ENCODE measurements at regions not wholly inside any gene's neighbourhood (a gene's known extent, or its start where the extent isn't known, plus 50 kb on each side); places are given as distances from the start of the nearest gene placed in this dataset.
A peak's percentile ranks its signal among the peaks of the same experiment; 100 is the strongest.

- intact Hi-C loops (cut with micrococcal nuclease), result no loop called here
- no peak overlapping the region for H3K4me3 ChIP-seq (ENCODE audit: low read length in 2 of 2)
- H3K9me3 ChIP-seq (ENCODE audit: control insufficient read depth in 1 of 2, low read length in 2 of 2), result no peaks in the 10 kb centered on the region
- Mint-ChIP-seq H3K4me3 (no peak overlapping the region), H3K4me1 (no peaks in the 10 kb centered on the region), H3K9me3 (peaks cover 0 to 2% (median 0%) of the 10 kb centered on the region in 8 donors), H3K27ac (peak overlapping the region in 1 of 7 donors; percentile 18), H3K27me3 (peaks cover 2 to 5% of the 10 kb centered on the region in 2 donors), H3K36me3 (no peaks in the 10 kb centered on the region)
- POLR2A ChIA-PET (ENCODE audit: partially characterized antibody), result no interaction called here
- no peaks in the 10 kb centered on the region for H3K36me3 ChIP-seq (ENCODE audit: insufficient read depth, low read length)
- H3K27ac ChIP-seq (ENCODE audit: low read depth, low read length), result no peak overlapping the region
- no peaks in the 10 kb centered on the region for H3K4me1 ChIP-seq (ENCODE audit: insufficient read depth, low read length)
- DNase-seq, result no peak
- no peaks in the 10 kb centered on the region for H3K27me3 ChIP-seq (ENCODE audit: insufficient read depth, low read length)
- CTCF ChIA-PET (ENCODE audit: partially characterized antibody), result no interaction called here
Observed at GRCh38 chr5:96076451-96076850, 114.8 kb upstream of the ELL2 start.

GRCh38 chr5:96075579-96076289 is 114.1 kb upstream of the ELL2 start:
- H3K27ac Mint-ChIP-seq, result no peak overlapping the region
- no peaks in the 10 kb centered on the region for H3K4me1 Mint-ChIP-seq
- no peak for DNase-seq
- ChIA-PET POLR2A (ENCODE audit: partially characterized antibody) (no interaction called here), CTCF (ENCODE audit: partially characterized antibody) (interaction anchor here (1.2 kb wide), 1 partner anchor 14 kb away, joined by 3 read pairs; no protein-coding TSS in a partner anchor)
- H3K36me3 ChIP-seq (ENCODE audit: insufficient read depth, low read length), result no peaks in the 10 kb centered on the region
- H3K4me3 ChIP-seq (ENCODE audit: low read length in 2 of 2), result no peak overlapping the region
- intact Hi-C loops (cut with micrococcal nuclease), result no loop called here
- no peak overlapping the region for H3K4me3 Mint-ChIP-seq
- H3K9me3 Mint-ChIP-seq, result peaks cover 0 to 2% (median 0%) of the 10 kb centered on the region in 8 donors
- peaks cover 0 to 5% of the 10 kb centered on the region in 2 donors for H3K27me3 Mint-ChIP-seq
- H3K9me3 ChIP-seq (ENCODE audit: control insufficient read depth in 1 of 2, low read length in 2 of 2), result no peaks in the 10 kb centered on the region
- H3K27ac ChIP-seq (ENCODE audit: low read depth, low read length), result no peak overlapping the region
- H3K36me3 Mint-ChIP-seq, result no peaks in the 10 kb centered on the region
- no peaks in the 10 kb centered on the region for H3K27me3 ChIP-seq (ENCODE audit: insufficient read depth, low read length)
- no peaks in the 10 kb centered on the region for H3K4me1 ChIP-seq (ENCODE audit: insufficient read depth, low read length)

DNA sequence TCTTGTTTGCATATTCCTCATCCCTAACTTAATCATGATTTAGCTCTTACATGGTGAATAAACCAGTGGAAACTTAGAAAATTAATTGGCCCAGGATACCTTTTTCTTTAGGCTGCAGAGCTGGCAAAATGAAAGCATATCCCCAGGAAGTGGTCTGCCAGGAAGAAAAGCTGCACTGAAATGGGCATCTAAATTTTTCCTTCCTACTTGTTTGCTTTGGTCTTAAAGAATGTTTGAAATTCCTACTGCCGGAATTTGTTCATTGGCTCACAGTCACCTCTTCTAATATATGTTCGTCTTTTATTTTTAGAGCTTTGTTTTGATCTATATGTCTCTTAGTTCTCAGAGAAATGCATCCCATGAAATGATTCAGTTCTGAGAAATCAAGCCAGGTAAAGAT is 113.2 kb upstream of the ELL2 start:
- intact Hi-C loops (cut with micrococcal nuclease), result no loop called here
- no peak overlapping the region for H3K4me3 Mint-ChIP-seq
- no peak overlapping the region for H3K27ac Mint-ChIP-seq
- no peaks in the 10 kb centered on the region for H3K27me3 ChIP-seq (ENCODE audit: insufficient read depth, low read length)
- H3K4me1 Mint-ChIP-seq, result no peaks in the 10 kb centered on the region
- CTCF ChIA-PET (ENCODE audit: partially characterized antibody), result interaction anchor here (1.2 kb wide), 1 partner anchor 15 kb away, joined by 3 read pairs; no protein-coding TSS in a partner anchor
- H3K4me1 ChIP-seq (ENCODE audit: insufficient read depth, low read length), result no peaks in the 10 kb centered on the region
- peaks cover 0 to 5% of the 10 kb centered on the region in 2 donors for H3K27me3 Mint-ChIP-seq
- H3K4me3 ChIP-seq (ENCODE audit: low read length in 2 of 2), result no peak overlapping the region
- no peaks in the 10 kb centered on the region for H3K36me3 ChIP-seq (ENCODE audit: insufficient read depth, low read length)
- H3K9me3 Mint-ChIP-seq, result peaks cover 0 to 2% (median 0%) of the 10 kb centered on the region in 8 donors
- H3K27ac ChIP-seq (ENCODE audit: low read depth, low read length), result no peak overlapping the region
- POLR2A ChIA-PET (ENCODE audit: partially characterized antibody), result no interaction called here
- H3K36me3 Mint-ChIP-seq, result no peaks in the 10 kb centered on the region
- H3K9me3 ChIP-seq (ENCODE audit: control insufficient read depth in 1 of 2, low read length in 2 of 2), result no peaks in the 10 kb centered on the region
- DNase-seq, result no peak

DNA sequence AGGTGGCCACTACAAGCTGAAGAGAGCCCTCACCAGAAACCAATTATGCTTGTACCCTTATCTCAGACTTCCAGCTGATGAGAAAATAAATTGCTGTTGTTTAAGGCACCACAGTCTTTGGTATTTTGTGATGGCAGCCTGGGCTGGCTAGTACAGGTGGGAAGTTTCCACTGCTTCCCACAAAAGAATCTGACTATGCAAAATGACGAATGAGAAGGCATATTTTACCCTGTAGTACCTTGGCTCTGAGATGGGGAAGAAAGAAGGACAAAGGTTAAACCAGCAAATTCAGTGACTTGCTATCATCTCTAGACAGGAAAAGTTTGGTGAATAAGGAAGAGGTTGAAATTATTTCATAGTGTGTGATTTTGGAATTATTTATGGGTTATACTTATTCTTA is 112.8 kb upstream of the ELL2 start:
- ChIA-PET POLR2A (ENCODE audit: partially characterized antibody) (no interaction called here), CTCF (ENCODE audit: partially characterized antibody) (no interaction called here)
- H3K4me1 Mint-ChIP-seq, result no peaks in the 10 kb centered on the region
- H3K9me3 Mint-ChIP-seq, result peaks cover 0 to 2% (median 0%) of the 10 kb centered on the region in 8 donors
- no peak for DNase-seq
- no peaks in the 10 kb centered on the region for H3K36me3 Mint-ChIP-seq
- Histone ChIP-seq H3K27me3 (ENCODE audit: insufficient read depth, low read length) (no peaks in the 10 kb centered on the region), H3K4me1 (ENCODE audit: insufficient read depth, low read length) (no peaks in the 10 kb centered on the region), H3K36me3 (ENCODE audit: insufficient read depth, low read length) (no peaks in the 10 kb centered on the region), H3K4me3 (ENCODE audit: low read length in 2 of 2) (no peak overlapping the region), H3K9me3 (ENCODE audit: control insufficient read depth in 1 of 2, low read length in 2 of 2) (no peaks in the 10 kb centered on the region), H3K27ac (ENCODE audit: low read depth, low read length) (no peak overlapping the region)
- H3K27ac Mint-ChIP-seq, result no peak overlapping the region
- no peak overlapping the region for H3K4me3 Mint-ChIP-seq
- peaks cover 0 to 5% of the 10 kb centered on the region in 2 donors for H3K27me3 Mint-ChIP-seq
- intact Hi-C loops (cut with micrococcal nuclease), result no loop called here

DNA sequence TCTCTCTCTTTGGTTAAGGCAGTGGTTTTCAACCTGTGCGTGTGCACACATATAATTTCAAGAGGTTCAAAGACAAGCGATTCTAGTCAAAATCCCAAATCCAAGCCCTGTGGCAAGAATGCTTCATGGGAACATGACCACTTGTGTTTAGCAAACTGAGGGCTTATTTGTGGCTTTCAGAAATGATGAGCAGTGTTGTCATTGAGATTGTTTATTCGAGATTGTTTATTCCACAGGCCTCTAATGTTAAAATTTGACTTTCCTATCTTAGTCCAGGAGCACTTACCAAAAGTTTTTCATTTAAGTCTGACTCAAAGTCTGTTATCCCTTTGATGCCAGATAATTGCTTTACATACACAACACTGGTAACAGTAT is 111.1 kb upstream of the ELL2 start:
- intact Hi-C loops (cut with micrococcal nuclease), result no loop called here
- H3K27me3 Mint-ChIP-seq, result peaks cover 0 to 3% of the 10 kb centered on the region in 2 donors

DNA sequence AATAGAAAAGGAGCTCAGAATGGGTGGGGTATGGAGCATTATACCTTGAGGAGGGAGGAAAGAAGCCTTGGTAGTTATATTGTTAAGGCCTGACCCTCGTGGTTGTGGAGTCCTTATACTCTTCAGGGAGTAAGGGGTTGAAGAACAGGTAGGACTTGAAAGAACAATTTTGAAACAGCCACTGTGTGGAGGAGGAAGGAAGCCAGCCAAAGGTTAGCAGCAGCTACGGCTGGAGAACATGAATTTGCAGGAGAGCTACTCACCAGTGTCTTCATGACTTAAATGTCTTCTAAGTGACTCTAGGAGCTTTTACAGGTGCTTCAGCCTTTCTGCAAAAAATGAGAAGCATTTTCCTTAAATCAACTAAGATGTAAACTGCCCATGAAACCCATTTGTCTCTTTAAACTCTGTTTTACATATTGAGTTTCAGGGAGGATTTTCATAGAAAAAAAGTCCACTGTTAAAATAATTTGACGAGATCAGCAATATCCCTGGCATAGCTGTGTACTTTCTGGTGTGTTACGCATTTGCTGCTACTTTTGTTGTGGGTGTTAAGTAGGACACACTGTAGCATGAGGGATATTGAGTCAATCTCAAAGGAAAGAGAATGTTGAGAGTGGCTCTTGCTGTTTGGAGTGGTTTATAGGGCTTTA is 110.6 kb upstream of the ELL2 start:
- H3K4me1 Mint-ChIP-seq, result peaks cover 0 to 2% (median 0%) of the 10 kb centered on the region in 4 donors
- no peaks in the 10 kb centered on the region for H3K36me3 ChIP-seq (ENCODE audit: insufficient read depth, low read length)
- ChIA-PET POLR2A (ENCODE audit: partially characterized antibody) (no interaction called here), CTCF (ENCODE audit: partially characterized antibody) (no interaction called here)
- no peak overlapping the region for H3K4me3 ChIP-seq (ENCODE audit: low read length in 2 of 2)
- peaks cover 0 to 2% (median 0%) of the 10 kb centered on the region in 8 donors for H3K9me3 Mint-ChIP-seq
- H3K27me3 ChIP-seq (ENCODE audit: insufficient read depth, low read length), result no peaks in the 10 kb centered on the region
- peak overlapping the region in 1 of 7 donors; percentile 13 for H3K27ac Mint-ChIP-seq
- no peak overlapping the region for H3K4me3 Mint-ChIP-seq
- no peaks in the 10 kb centered on the region for H3K4me1 ChIP-seq (ENCODE audit: insufficient read depth, low read length)
- H3K27ac ChIP-seq (ENCODE audit: low read depth, low read length), result no peak overlapping the region
- no peaks in the 10 kb centered on the region for H3K27me3 Mint-ChIP-seq
- DNase-seq, result no peak
- intact Hi-C loops (cut with micrococcal nuclease), result no loop called here
- no peaks in the 10 kb centered on the region for H3K9me3 ChIP-seq (ENCODE audit: control insufficient read depth in 1 of 2, low read length in 2 of 2)
- H3K36me3 Mint-ChIP-seq, result no peaks in the 10 kb centered on the region

More for the DNA sequence above, 111.1 kb upstream of the ELL2 start:
- no peaks in the 10 kb centered on the region for H3K36me3 ChIP-seq (ENCODE audit: insufficient read depth, low read length)
- POLR2A ChIA-PET (ENCODE audit: partially characterized antibody), result no interaction called here
- H3K9me3 Mint-ChIP-seq, result peaks cover 0 to 2% (median 0%) of the 10 kb centered on the region in 8 donors
- no peak overlapping the region for H3K4me3 ChIP-seq (ENCODE audit: low read length in 2 of 2)
- no peaks in the 10 kb centered on the region for H3K36me3 Mint-ChIP-seq
- no peaks in the 10 kb centered on the region for H3K9me3 ChIP-seq (ENCODE audit: control insufficient read depth in 1 of 2, low read length in 2 of 2)
- CTCF ChIA-PET (ENCODE audit: partially characterized antibody), result no interaction called here
- peaks cover 0 to 2% (median 0%) of the 10 kb centered on the region in 4 donors for H3K4me1 Mint-ChIP-seq
- H3K4me1 ChIP-seq (ENCODE audit: insufficient read depth, low read length), result no peaks in the 10 kb centered on the region
- H3K27ac ChIP-seq (ENCODE audit: low read depth, low read length), result no peak overlapping the region
- no peak overlapping the region for H3K4me3 Mint-ChIP-seq
- no peak overlapping the region for H3K27ac Mint-ChIP-seq
- H3K27me3 ChIP-seq (ENCODE audit: insufficient read depth, low read length), result no peaks in the 10 kb centered on the region
- no peak for DNase-seq

DNA sequence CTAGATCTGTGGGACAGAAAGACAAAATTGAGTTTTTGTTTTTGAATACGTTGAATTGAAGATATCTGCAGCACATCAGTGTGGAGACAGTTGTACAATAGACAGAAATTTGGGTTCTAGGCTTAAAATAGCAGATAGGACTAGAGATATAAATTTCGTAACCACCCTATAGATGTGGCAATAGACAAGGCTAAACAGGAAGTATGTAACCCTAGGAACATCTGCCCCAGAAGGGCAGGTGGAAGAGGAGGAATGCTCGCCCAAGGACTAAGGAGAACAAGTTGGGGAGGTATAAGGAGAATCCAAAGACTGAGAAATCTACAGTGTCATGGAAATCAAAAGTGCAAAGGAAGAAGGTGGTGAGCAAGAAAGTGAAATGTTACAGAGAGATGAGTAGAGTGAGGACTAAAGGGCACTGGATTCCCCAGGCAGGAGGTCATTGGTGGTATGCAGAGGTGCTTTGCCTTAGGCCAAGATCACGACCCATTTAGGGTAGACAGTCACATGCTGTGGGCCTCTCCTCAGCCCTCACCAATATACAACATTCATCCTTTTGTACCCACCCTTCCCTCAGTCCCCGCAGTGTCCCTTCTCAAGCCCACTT is 109.1 kb upstream of the ELL2 start:
- no peaks in the 10 kb centered on the region for H3K36me3 ChIP-seq (ENCODE audit: insufficient read depth, low read length)
- intact Hi-C loops (cut with micrococcal nuclease), result no loop called here
- no peak for DNase-seq
- no peaks in the 10 kb centered on the region for H3K9me3 ChIP-seq (ENCODE audit: control insufficient read depth in 1 of 2, low read length in 2 of 2)
- no peak overlapping the region for H3K4me3 ChIP-seq (ENCODE audit: low read length in 2 of 2)
- no peak overlapping the region for H3K27ac Mint-ChIP-seq
- H3K4me1 Mint-ChIP-seq, result peaks cover 0 to 2% (median under 1%) of the 10 kb centered on the region in 4 donors
- H3K9me3 Mint-ChIP-seq, result peaks cover 0 to 2% (median 0%) of the 10 kb centered on the region in 8 donors
- H3K27me3 ChIP-seq (ENCODE audit: insufficient read depth, low read length), result no peaks in the 10 kb centered on the region
- H3K4me1 ChIP-seq (ENCODE audit: insufficient read depth, low read length), result no peaks in the 10 kb centered on the region
- no peak overlapping the region for H3K27ac ChIP-seq (ENCODE audit: low read depth, low read length)
- H3K27me3 Mint-ChIP-seq, result no peaks in the 10 kb centered on the region
- no peaks in the 10 kb centered on the region for H3K36me3 Mint-ChIP-seq
- POLR2A ChIA-PET (ENCODE audit: partially characterized antibody), result no interaction called here
- H3K4me3 Mint-ChIP-seq, result no peak overlapping the region
- CTCF ChIA-PET (ENCODE audit: partially characterized antibody), result no interaction called here
